Loucy (cell line): ENCODE measurements at regions not wholly inside any gene's neighbourhood (a gene's known extent, or its start where the extent isn't known, plus 50 kb on each side); places are given as distances from the start of the nearest gene placed in this dataset.

ENCODE experiments used
- H2AFZ ChIP-seq: fragments of 200-600 bp; sonication (generic); 2 replicates; pipeline ENCODE4 v1.6.0; 2016; ENCODE audit warnings: antibody characterized with exemption, mild to moderate bottlenecking, low read length, moderate library complexity
- H3F3A ChIP-seq: fragments of 200-600 bp; 2 replicates; pipeline ENCODE4 v1.6.0; 2016; ENCODE audit warnings: antibody characterized with exemption, low read depth, mild to moderate bottlenecking
- H3K27me3 ChIP-seq: fragments of 200-600 bp; sonication (generic); 2 replicates; pipeline ENCODE4 v1.6.1; 2014; ENCODE audit warnings: low read length, mild to moderate bottlenecking; ENCODE audit not compliant: insufficient read depth, poor library complexity, severe bottlenecking
- H3K36me3 ChIP-seq: fragments of 200-600 bp; sonication (generic); 2 replicates; pipeline ENCODE4 v1.6.1; 2016; ENCODE audit warnings: low read length; ENCODE audit not compliant: insufficient read depth
- H3K4me1 ChIP-seq: fragments of 200-600 bp; sonication (generic); 2 replicates; pipeline ENCODE4 v1.5.1; 2014; ENCODE audit warnings: low read length, mild to moderate bottlenecking; ENCODE audit not compliant: insufficient read depth, poor library complexity, severe bottlenecking
- H3K4me2 ChIP-seq: fragments of 200-600 bp; sonication (generic); 2 replicates; pipeline ENCODE4 v1.6.0; 2014; ENCODE audit warnings: antibody characterized with exemption, low read length, low read depth, mild to moderate bottlenecking; ENCODE audit not compliant: poor library complexity, severe bottlenecking
- H3K4me3 ChIP-seq: fragments of 200-600 bp; sonication (generic); 2 replicates; pipeline ENCODE4 v1.5.1; 2014; ENCODE audit warnings: low read length, mild to moderate bottlenecking, mixed read lengths; ENCODE audit not compliant: poor library complexity, severe bottlenecking
- H3K79me2 ChIP-seq: fragments of 200-600 bp; sonication (generic); 2 replicates; pipeline ENCODE4 v1.6.1; 2014; ENCODE audit warnings: low read length; ENCODE audit not compliant: insufficient read depth
- H3K9ac ChIP-seq: fragments of 200-600 bp; sonication (generic); 2 replicates; pipeline ENCODE4 v1.6.0; 2014; ENCODE audit warnings: mild to moderate bottlenecking, low read depth, low read length, moderate library complexity; ENCODE audit not compliant: poor library complexity, severe bottlenecking
- H3K9me2 ChIP-seq: fragments of 200-600 bp; sonication (generic); replicated peaks from 2 replicates; pipeline ENCODE4 v1.6.1; 2016; ENCODE audit warnings: low read depth, low read length, mixed read lengths
- H3K9me3 ChIP-seq: fragments of 200-600 bp; sonication (generic); 2 replicates; pipeline ENCODE4 v1.6.1; 2014; ENCODE audit warnings: mild to moderate bottlenecking, antibody characterized with exemption, low read length, low read depth; ENCODE audit not compliant: insufficient read depth
- H4K20me1 ChIP-seq: fragments of 200-600 bp; sonication (generic); 2 replicates; pipeline ENCODE4 v1.6.0; 2014; ENCODE audit warnings: antibody characterized with exemption, low read length, mild to moderate bottlenecking; ENCODE audit not compliant: insufficient read depth, poor library complexity, severe bottlenecking
- EZH2phosphoT487 ChIP-seq: fragments of 200-600 bp; IDR thresholded peaks from 2 replicates; pipeline ENCODE4 v1.6.1; 2018; ENCODE audit warnings: antibody characterized with exemption, mild to moderate bottlenecking, moderate library complexity, borderline replicate concordance
- TF ChIP-seq, protein P1 (sequence below): fragments of 200-600 bp; sonication (generic); conservative IDR thresholded peaks from 2 replicates; pipeline ENCODE4 v1.5.1; 2014; ENCODE audit warnings: mild to moderate bottlenecking, antibody characterized with exemption, low read length

DNA sequence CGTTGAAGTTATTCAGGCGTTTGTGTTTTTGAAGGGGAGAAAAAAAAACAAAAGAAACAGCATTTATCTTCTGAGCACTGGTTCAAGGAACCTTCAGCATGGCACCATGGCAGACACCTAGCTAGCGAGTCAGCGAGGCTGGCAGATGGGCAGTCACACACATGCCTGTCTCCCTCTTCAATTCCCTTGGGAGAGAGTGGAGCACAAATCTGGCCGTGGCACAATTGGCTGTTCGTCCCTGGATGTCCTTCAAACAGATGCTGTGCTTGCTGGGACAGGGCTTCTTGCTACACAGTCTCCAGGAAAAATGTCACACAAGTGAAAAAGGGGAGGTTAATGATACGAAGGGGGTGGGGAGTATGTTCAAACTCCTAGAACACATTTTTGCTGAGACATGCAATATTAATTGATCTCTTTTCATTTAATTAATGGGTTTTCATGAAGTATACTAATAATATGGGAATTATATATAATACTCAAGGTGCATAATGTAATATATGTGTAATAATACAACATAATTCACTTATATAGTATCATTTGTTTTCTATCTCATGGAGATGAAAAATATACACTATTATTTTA lies 1674.5 kb upstream of the SLC10A2 start:
- no peaks in the 10 kb centered on the region for H3K9me2 ChIP-seq
- no peaks in the 10 kb centered on the region for H3K36me3 ChIP-seq
- H3F3A ChIP-seq = no peaks in the 10 kb centered on the region
- H2AFZ ChIP-seq = no peak overlapping the region
- TF ChIP-seq, protein P1, sequence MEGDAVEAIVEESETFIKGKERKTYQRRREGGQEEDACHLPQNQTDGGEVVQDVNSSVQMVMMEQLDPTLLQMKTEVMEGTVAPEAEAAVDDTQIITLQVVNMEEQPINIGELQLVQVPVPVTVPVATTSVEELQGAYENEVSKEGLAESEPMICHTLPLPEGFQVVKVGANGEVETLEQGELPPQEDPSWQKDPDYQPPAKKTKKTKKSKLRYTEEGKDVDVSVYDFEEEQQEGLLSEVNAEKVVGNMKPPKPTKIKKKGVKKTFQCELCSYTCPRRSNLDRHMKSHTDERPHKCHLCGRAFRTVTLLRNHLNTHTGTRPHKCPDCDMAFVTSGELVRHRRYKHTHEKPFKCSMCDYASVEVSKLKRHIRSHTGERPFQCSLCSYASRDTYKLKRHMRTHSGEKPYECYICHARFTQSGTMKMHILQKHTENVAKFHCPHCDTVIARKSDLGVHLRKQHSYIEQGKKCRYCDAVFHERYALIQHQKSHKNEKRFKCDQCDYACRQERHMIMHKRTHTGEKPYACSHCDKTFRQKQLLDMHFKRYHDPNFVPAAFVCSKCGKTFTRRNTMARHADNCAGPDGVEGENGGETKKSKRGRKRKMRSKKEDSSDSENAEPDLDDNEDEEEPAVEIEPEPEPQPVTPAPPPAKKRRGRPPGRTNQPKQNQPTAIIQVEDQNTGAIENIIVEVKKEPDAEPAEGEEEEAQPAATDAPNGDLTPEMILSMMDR = no peak
- TF ChIP-seq EZH2phosphoT487 = no peak
- H3K4me1 ChIP-seq = no peaks in the 10 kb centered on the region
- no peaks in the 10 kb centered on the region for H3K79me2 ChIP-seq
- H3K4me2 ChIP-seq = no peak overlapping the region
- no peaks in the 10 kb centered on the region for H4K20me1 ChIP-seq
- H3K9me3 ChIP-seq = no peaks in the 10 kb centered on the region
- H3K9ac ChIP-seq = no peak overlapping the region
- H3K27me3 ChIP-seq = no peaks in the 10 kb centered on the region
- H3K4me3 ChIP-seq = no peak overlapping the region

DNA sequence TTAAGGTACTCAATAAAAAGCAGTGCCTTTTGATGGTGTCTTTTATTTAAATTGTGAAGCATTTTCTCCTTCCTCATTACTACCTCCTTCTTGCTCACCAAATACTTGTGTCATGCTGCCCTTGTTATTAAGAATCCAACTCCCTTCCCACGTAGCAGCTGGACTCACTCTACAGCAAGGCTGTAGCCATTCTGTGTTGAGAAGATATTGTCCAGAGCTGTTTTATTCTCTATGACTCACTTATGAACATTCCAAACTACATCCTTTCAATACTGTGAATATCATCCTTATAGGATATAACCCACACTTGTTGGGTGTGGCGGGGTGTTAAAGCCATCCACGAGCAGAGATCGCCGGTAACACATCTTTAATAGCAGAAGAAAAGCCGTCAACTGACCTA lies 1671.5 kb upstream of the SLC10A2 start:
- H3K9me3 ChIP-seq = no peaks in the 10 kb centered on the region
- H4K20me1 ChIP-seq = no peaks in the 10 kb centered on the region
- no peaks in the 10 kb centered on the region for H3K4me1 ChIP-seq
- no peaks in the 10 kb centered on the region for H3K9me2 ChIP-seq
- H3K4me2 ChIP-seq = no peak overlapping the region
- no peak overlapping the region for H3K4me3 ChIP-seq
- H3K79me2 ChIP-seq = no peaks in the 10 kb centered on the region
- H3K27me3 ChIP-seq = no peaks in the 10 kb centered on the region
- H3K9ac ChIP-seq = no peak overlapping the region
- H2AFZ ChIP-seq = no peak overlapping the region
- H3F3A ChIP-seq = no peaks in the 10 kb centered on the region
- H3K36me3 ChIP-seq = no peaks in the 10 kb centered on the region
- no peak for TF ChIP-seq EZH2phosphoT487
- TF ChIP-seq, protein P1 = no peak

DNA sequence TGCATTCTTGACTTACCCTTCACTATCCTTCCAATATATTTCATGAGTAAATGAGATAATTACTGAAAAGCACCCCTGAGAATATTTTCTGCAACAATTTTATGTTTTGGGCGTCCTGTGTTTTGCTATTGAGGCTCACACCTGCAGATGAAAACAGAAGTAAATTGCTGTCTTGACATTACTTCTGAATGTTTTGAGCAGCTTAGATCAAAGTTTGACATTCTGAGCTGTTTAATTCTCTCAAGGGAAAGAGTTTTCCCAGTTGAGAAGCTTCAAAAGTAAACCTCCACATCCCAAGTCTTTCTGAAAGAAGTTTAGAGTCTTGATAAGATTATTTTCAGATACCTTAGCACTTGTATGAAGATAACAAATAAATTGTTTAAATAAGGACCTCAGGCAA lies 1667.2 kb upstream of the SLC10A2 start:
- Histone ChIP-seq H3K4me1 (no peaks in the 10 kb centered on the region), H4K20me1 (no peaks in the 10 kb centered on the region), H2AFZ (no peak overlapping the region), H3K9me3 (no peaks in the 10 kb centered on the region), H3K27me3 (no peaks in the 10 kb centered on the region), H3K9me2 (no peaks in the 10 kb centered on the region), H3K36me3 (no peaks in the 10 kb centered on the region), H3K4me3 (no peak overlapping the region), H3K9ac (no peak overlapping the region), H3K4me2 (no peak overlapping the region), H3K79me2 (no peaks in the 10 kb centered on the region), H3F3A (no peaks in the 10 kb centered on the region)
- TF ChIP-seq EZH2phosphoT487 = no peak
- TF ChIP-seq, protein P1 = no peak
